ENCODE measurements at regions not wholly inside any gene's neighbourhood (a gene's known extent, or its start where the extent isn't known, plus 50 kb on each side); places are given as distances from the start of the nearest gene placed in this dataset.

- DNase-seq (ENCODE audit: low read depth): no peak
Measured at GRCh38 chr10:117716889-117717288, 174.3 kb downstream of the EMX2 start.

- no peak for DNase-seq (ENCODE audit: low read depth)
Measured at GRCh38 chr10:117718986-117719920, 176.7 kb downstream of the EMX2 start.

GRCh38 chr10:117720931-117721835 is 178.6 kb downstream of the EMX2 start:
- DNase-seq (ENCODE audit: low read depth): no peak

GRCh38 chr10:117721873-117722272 is 179.3 kb downstream of the EMX2 start:
- no peak for DNase-seq (ENCODE audit: low read depth)

GRCh38 chr10:117723343-117723742 is 180.8 kb downstream of the EMX2 start:
- no peak for DNase-seq (ENCODE audit: low read depth)

GRCh38 chr10:117725993-117726392 is 183.4 kb downstream of the EMX2 start:
- no peak for DNase-seq (ENCODE audit: low read depth)

GRCh38 chr10:117726596-117727295 is 184.2 kb downstream of the EMX2 start:
- DNase-seq (ENCODE audit: low read depth): no peak

- no peak for DNase-seq (ENCODE audit: low read depth)
Measured at GRCh38 chr10:117727421-117727820, 184.9 kb downstream of the EMX2 start.

- DNase-seq (ENCODE audit: low read depth): no peak
Measured at GRCh38 chr10:117728087-117728486, 185.5 kb downstream of the EMX2 start.

- DNase-seq (ENCODE audit: low read depth): no peak
Measured at GRCh38 chr10:117729156-117729555, 186.6 kb downstream of the EMX2 start.

GRCh38 chr10:117731121-117731791 is 188.7 kb downstream of the EMX2 start:
- DNase-seq (ENCODE audit: low read depth): no peak

GRCh38 chr10:117734731-117735405 is 192.3 kb downstream of the EMX2 start:
- DNase-seq (ENCODE audit: low read depth): no peak

GRCh38 chr10:117736655-117737054 is 194.1 kb downstream of the EMX2 start:
- no peak for DNase-seq (ENCODE audit: low read depth)

GRCh38 chr10:117740088-117740487 is 197.5 kb downstream of the EMX2 start:
- no peak for DNase-seq (ENCODE audit: low read depth)

- no peak for DNase-seq (ENCODE audit: low read depth)
Measured at GRCh38 chr10:117740691-117741222, 198.2 kb downstream of the EMX2 start.

- DNase-seq (ENCODE audit: low read depth): no peak
Measured at GRCh38 chr10:117741524-117741923, 199.0 kb downstream of the EMX2 start.

GRCh38 chr10:117743509-117743908 is 201.0 kb downstream of the EMX2 start:
- no peak for DNase-seq (ENCODE audit: low read depth)

GRCh38 chr10:117745301-117745700 is 202.8 kb downstream of the EMX2 start:
- DNase-seq (ENCODE audit: low read depth): no peak

GRCh38 chr10:117746541-117747448 is 204.2 kb downstream of the EMX2 start:
- no peak for DNase-seq (ENCODE audit: low read depth)

Measured in RPMI7951 (cell line).